B cell (primary cell): ENCODE measurements at regions not wholly inside any gene's neighbourhood (a gene's known extent, or its start where the extent isn't known, plus 50 kb on each side); places are given as distances from the start of the nearest gene placed in this dataset.

Experiments used
- ATAC-seq: fragments of 200-7000 bp; cut with Tn5 transposase; one replicate; pipeline ENCODE4 v1.10.0; 2021; ENCODE audit warnings: low read depth, mild to moderate bottlenecking, moderate number of reproducible peaks, moderate library complexity
- CTCF ChIA-PET: fragments of 350-600 bp; sonication (Branson Sonifier 250); formaldehyde crosslinking; loops from one replicate; lab custom pipeline; 2021; ENCODE audit warnings: antibody characterized with exemption, inconsistent platforms; lab: Charles Lee
- POLR2A ChIA-PET: fragments of 350-600 bp; sonication (Branson Sonifier 250); formaldehyde crosslinking; loops from one replicate; lab custom pipeline; 2021; ENCODE audit warnings: antibody characterized with exemption; lab: Charles Lee
- DNase-seq: peaks from one replicate; pipeline ENCODE4 v3.0.0; 2013
- H2AFZ ChIP-seq: 2 replicates; pipeline ENCODE4 v1.6.1; 2012; ENCODE audit warnings: mild to moderate bottlenecking, low read depth, low read length; ENCODE audit not compliant: insufficient read depth, poor library complexity, severe bottlenecking
- H3K27ac ChIP-seq, 2 donors: 1 replicate in 1 of 2; 2 replicates in 1 of 2; pipeline ENCODE4 v1.5.1; 2012 to 2013; ENCODE audit warnings: low read length in 2 of 2, mild to moderate bottlenecking in 2 of 2, moderate library complexity in 1 of 2
- H3K27me3 ChIP-seq, 4 experiments: fragments of 200-600 bp in 1 of 4; sonication (generic) in 1 of 4; replicated peaks in 1 of 4; 1 replicate in 2 of 4; 2 replicates in 2 of 4; pipeline versions ENCODE4 v1.6.1 to v1.7.0; 2013 to 2016; ENCODE audit warnings: low read length in 3 of 4, mild to moderate bottlenecking in 2 of 4, mixed read lengths in 1 of 4, moderate library complexity in 1 of 4; ENCODE audit not compliant: insufficient read depth in 4 of 4, control insufficient read depth in 3 of 4; ENCODE audit errors: control extremely low read depth in 1 of 4
- H3K36me3 ChIP-seq, 2 experiments: replicated peaks in 1 of 2; 1 replicate in 1 of 2; 2 replicates in 1 of 2; pipeline versions ENCODE4 v1.6.1 to v1.7.1; 2013; ENCODE audit warnings: low read length in 1 of 2; ENCODE audit not compliant: insufficient read depth in 2 of 2, control insufficient read depth in 1 of 2; ENCODE audit errors: control extremely low read depth in 1 of 2, extremely low read depth in 1 of 2
- H3K4me1 ChIP-seq, 2 donors: fragments of 200-600 bp in 1 of 2; sonication (generic) in 1 of 2; 1 replicate in 1 of 2; 2 replicates in 1 of 2; pipeline versions ENCODE4 v1.5.1 to v1.6.1; 2013 to 2017; ENCODE audit warnings: low read length in 2 of 2; ENCODE audit not compliant: control insufficient read depth in 2 of 2, insufficient read depth in 2 of 2
- H3K4me2 ChIP-seq: replicated peaks from 2 replicates; pipeline ENCODE3; 2012; ENCODE audit warnings: mild to moderate bottlenecking, low read depth, low read length; ENCODE audit not compliant: poor library complexity, severe bottlenecking
- H3K4me3 ChIP-seq, 5 experiments: fragments of 200-600 bp in 1 of 5; sonication (generic) in 1 of 5; 1 replicate in 3 of 5; 2 replicates in 2 of 5; pipeline versions ENCODE4 v1.5.1 to v1.7.0; 2011 to 2016; ENCODE audit warnings: low read length in 4 of 5, mild to moderate bottlenecking in 4 of 5, low read depth in 2 of 5, control low read depth in 1 of 5, moderate library complexity in 1 of 5; ENCODE audit not compliant: insufficient read depth in 1 of 5; ENCODE audit errors: control extremely low read depth in 1 of 5, extremely low read depth in 1 of 5
- H3K79me2 ChIP-seq: fragments of 200-600 bp; sonication (generic); one replicate; pipeline ENCODE4 v1.6.0; 2016; ENCODE audit warnings: low read length; ENCODE audit not compliant: control insufficient read depth, insufficient read depth
- H3K9ac ChIP-seq: fragments of 200-600 bp; sonication (generic); 2 replicates; pipeline ENCODE4 v1.6.1; 2017; ENCODE audit warnings: mild to moderate bottlenecking, low read length, moderate library complexity
- H3K9me3 ChIP-seq, 3 donors: one replicate each; pipeline versions ENCODE4 v1.6.1 to v1.7.1; 2013; ENCODE audit warnings: low read length in 2 of 3; ENCODE audit not compliant: control insufficient read depth in 2 of 3, insufficient read depth in 1 of 3; ENCODE audit errors: control extremely low read depth in 1 of 3
- H4K20me1 ChIP-seq: 2 replicates; pipeline ENCODE4 v1.6.0; 2012; ENCODE audit warnings: mild to moderate bottlenecking, low read length; ENCODE audit not compliant: insufficient read depth, control insufficient read depth, poor library complexity, severe bottlenecking
- H3K27ac Mint-ChIP-seq: one replicate; pipeline ENCODE4 v1.8.0; 2021; ENCODE audit warnings: mixed read lengths
- H3K27me3 Mint-ChIP-seq: one replicate; pipeline ENCODE4 v1.8.0; 2021; ENCODE audit warnings: mixed read lengths
- H3K4me1 Mint-ChIP-seq: one replicate; pipeline ENCODE4 v1.8.0; 2021; ENCODE audit warnings: mixed read lengths
- H3K4me3 Mint-ChIP-seq: one replicate; pipeline ENCODE4 v1.8.0; 2021; ENCODE audit warnings: mixed read lengths
- H3K9me3 Mint-ChIP-seq: one replicate; pipeline ENCODE4 v1.8.0; 2022; ENCODE audit warnings: mixed read lengths; ENCODE audit not compliant: insufficient read depth
- EZH2 ChIP-seq: IDR thresholded peaks from 2 replicates; pipeline ENCODE4 v1.6.1; 2012; ENCODE audit warnings: borderline replicate concordance, low read depth, mild to moderate bottlenecking, moderate library complexity, low read length; ENCODE audit not compliant: insufficient read depth, poor library complexity, severe bottlenecking
- WGBS: methylation state at CpG from one replicate; pipeline ENCODE4 v1.1.5; 2013; ENCODE audit warnings: missing lambda C conversion rate; ENCODE audit not compliant: insufficient coverage; 5-methylcytosine and 5-hydroxymethylcytosine counted together
- intact Hi-C: fragments of 100-400 bp; cut with micrococcal nuclease; formaldehyde crosslinking; loops from one replicate; pipeline ENCODE4 v1.10.0; 2022
- TF ChIP-seq, protein P1 (sequence below): fragments of 200-600 bp; IDR thresholded peaks from one replicate; pipeline ENCODE4 v1.8.0; 2022; ENCODE audit warnings: antibody characterized with exemption, mild to moderate bottlenecking

DNA sequence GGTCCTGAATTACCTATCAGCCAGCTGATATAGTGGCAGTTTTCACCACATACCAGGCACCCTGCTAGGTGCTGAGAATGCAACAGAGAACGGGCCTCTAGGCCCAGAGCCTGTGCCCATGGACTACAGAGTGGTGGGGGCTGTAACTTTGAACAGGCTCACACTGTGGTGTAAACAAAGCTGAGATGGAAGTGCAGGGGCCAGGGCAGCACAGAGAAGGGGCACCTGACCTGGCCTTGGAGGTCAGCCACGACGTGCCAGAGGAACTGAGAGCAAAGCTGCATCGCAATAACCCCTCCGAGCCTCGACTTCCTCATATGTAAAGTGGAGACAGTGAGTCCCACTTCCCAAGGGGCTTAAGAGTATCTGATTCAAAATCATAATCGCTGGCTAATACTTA, 105.8 kb downstream of the MAFB start:
- Histone ChIP-seq H3K36me3 (no peaks in the 10 kb centered on the region), H3K9me3 (peaks cover 0 to 3% (median 0%) of the 10 kb centered on the region in 3 donors), H2AFZ (no peak overlapping the region), H3K4me3 (no peak overlapping the region), H3K79me2 (no peaks in the 10 kb centered on the region), H3K27ac (no peak overlapping the region), H4K20me1 (no peaks in the 10 kb centered on the region), H3K4me2 (no peak overlapping the region), H3K9ac (no peak overlapping the region), H3K4me1 (no peaks in the 10 kb centered on the region), H3K27me3 (no peaks in the 10 kb centered on the region)
- no peak for ATAC-seq
- H3K27ac Mint-ChIP-seq = no peak overlapping the region
- ChIA-PET CTCF (no interaction called here), POLR2A (no interaction called here)
- TF ChIP-seq EZH2 = no peak
- TF ChIP-seq, protein P1, sequence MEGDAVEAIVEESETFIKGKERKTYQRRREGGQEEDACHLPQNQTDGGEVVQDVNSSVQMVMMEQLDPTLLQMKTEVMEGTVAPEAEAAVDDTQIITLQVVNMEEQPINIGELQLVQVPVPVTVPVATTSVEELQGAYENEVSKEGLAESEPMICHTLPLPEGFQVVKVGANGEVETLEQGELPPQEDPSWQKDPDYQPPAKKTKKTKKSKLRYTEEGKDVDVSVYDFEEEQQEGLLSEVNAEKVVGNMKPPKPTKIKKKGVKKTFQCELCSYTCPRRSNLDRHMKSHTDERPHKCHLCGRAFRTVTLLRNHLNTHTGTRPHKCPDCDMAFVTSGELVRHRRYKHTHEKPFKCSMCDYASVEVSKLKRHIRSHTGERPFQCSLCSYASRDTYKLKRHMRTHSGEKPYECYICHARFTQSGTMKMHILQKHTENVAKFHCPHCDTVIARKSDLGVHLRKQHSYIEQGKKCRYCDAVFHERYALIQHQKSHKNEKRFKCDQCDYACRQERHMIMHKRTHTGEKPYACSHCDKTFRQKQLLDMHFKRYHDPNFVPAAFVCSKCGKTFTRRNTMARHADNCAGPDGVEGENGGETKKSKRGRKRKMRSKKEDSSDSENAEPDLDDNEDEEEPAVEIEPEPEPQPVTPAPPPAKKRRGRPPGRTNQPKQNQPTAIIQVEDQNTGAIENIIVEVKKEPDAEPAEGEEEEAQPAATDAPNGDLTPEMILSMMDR = no peak
- WGBS = 79% methylated on average over 5 of the region's 7 CpGs
- peaks cover 14% of the 10 kb centered on the region for H3K27me3 Mint-ChIP-seq
- intact Hi-C loops = no loop called here
- no peak overlapping the region for H3K4me3 Mint-ChIP-seq
- peaks cover 3% of the 10 kb centered on the region for H3K9me3 Mint-ChIP-seq
- no peaks in the 10 kb centered on the region for H3K4me1 Mint-ChIP-seq
- no peak for DNase-seq

DNA sequence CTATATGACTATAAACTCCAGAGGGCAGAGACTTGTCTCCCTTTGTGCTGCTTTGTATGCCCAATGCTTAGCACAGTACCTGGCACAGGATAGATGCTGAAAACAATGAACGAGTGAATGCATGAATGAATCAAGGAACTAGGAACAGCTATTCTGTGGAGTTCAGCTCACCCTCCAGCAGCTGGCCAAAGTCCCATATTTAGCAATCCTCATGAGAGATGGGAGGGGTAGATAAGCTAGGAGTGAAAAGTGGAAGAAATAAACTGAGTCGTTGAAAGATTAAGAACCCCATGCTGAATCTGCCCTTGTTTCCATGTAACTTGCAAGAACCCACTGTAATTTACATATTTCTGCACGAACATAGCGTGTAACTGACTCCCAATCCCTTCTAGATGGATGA, 106.5 kb downstream of the MAFB start:
- Histone ChIP-seq H3K27ac (no peak overlapping the region), H3K4me3 (no peak overlapping the region), H2AFZ (no peak overlapping the region), H3K36me3 (no peaks in the 10 kb centered on the region), H3K27me3 (no peaks in the 10 kb centered on the region), H3K9me3 (peaks cover 0 to 3% (median 0%) of the 10 kb centered on the region in 3 donors), H3K4me2 (no peak overlapping the region), H3K4me1 (no peaks in the 10 kb centered on the region), H3K79me2 (no peaks in the 10 kb centered on the region), H3K9ac (no peak overlapping the region), H4K20me1 (no peaks in the 10 kb centered on the region)
- ChIA-PET POLR2A (no interaction called here), CTCF (no interaction called here)
- H3K9me3 Mint-ChIP-seq = peaks cover 3% of the 10 kb centered on the region
- no peaks in the 10 kb centered on the region for H3K4me1 Mint-ChIP-seq
- no peak overlapping the region for H3K27ac Mint-ChIP-seq
- 100% methylated on average over 1 of the region's 4 CpGs for WGBS
- H3K4me3 Mint-ChIP-seq = no peak overlapping the region
- intact Hi-C loops = no loop called here
- no peak for ATAC-seq
- peaks cover 14% of the 10 kb centered on the region for H3K27me3 Mint-ChIP-seq
- DNase-seq = no peak
- TF ChIP-seq, protein P1 = no peak
- TF ChIP-seq EZH2 = no peak
